ENCODE measurements at regions not wholly inside any gene's neighbourhood (a gene's known extent, or its start where the extent isn't known, plus 50 kb on each side); places are given as distances from the start of the nearest gene placed in this dataset.

DNA sequence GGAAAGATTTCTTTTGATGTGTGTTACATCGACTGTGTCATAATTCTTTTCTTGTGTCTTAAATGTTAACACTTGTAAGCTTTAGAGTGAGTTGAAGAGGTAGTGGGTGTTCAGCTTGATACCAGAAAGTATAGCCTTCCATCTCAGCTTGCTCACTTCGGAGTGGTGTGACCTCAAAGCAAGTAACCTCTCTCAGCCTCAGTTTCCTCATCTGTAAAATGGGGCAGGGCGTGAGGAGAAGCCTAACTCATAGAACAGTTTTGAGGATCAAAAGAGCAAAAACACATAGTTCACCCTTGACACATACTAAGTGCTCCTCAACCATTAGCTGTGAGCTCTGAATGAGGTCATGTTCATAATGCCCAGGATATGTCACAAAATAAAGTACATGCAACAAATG lies 434.8 kb upstream of the PROK2 start:
- no peak for DNase-seq

DNA sequence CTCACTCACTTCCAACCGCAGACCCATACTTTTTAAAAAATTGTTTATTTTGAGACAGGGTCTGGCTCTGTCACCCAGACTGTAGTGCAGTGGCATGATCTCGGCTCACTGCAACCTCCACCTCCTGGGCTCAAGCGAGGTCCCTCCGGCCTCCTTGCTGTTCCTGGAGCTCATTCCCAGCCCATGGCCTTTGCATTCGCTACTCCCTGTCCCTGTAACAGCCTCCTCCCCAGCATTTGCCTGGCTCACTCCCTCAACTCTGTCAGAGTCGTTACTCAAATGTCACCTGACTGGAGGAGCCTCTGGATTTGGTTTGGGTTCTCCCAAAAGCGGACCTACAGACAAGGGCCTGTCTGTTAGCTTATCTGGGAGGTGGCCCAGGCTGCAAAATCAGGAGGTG lies 432.6 kb upstream of the PROK2 start:
- DNase-seq: no peak

DNA sequence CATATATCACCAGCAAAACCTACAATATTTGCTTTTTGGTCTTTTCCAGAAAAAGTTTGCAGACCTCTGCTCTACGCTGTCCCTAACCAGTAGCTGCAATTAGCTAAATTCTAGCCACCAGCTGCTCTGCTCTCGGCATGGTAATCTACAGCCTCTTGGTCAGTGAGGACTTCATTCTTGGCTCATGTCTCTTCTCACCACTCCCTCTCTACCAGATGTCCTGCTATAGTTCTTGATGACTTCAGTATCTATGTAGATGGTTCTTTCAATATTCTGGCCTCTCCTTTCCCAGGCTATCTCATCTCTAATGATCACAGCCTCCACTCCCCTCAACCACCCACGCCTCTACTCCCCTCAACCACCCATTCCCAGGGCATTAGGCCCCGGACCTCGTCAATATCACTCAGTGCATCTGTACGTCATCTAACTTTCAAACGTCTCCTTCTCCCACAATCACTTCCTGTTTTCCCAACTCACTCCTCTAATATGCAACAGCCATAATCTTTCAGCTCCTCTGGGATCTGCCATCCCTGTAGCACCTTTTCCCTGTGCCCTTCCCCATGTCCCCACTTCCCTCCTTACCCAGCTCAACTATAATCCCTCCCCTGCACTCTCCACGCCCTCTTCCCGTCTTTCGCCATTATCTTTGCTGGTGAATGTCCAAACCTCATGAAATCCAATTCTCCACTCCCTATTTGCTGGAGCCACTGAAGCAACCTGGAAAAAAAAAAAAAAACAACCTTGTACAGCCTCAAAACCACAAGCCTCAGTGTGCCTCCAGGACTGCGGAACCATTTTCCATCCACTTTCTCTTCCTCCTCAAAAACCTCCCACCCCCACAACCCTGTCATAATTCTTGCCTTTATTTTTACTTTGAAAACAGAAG lies 429.4 kb upstream of the PROK2 start:
- DNase-seq: no peak

DNA sequence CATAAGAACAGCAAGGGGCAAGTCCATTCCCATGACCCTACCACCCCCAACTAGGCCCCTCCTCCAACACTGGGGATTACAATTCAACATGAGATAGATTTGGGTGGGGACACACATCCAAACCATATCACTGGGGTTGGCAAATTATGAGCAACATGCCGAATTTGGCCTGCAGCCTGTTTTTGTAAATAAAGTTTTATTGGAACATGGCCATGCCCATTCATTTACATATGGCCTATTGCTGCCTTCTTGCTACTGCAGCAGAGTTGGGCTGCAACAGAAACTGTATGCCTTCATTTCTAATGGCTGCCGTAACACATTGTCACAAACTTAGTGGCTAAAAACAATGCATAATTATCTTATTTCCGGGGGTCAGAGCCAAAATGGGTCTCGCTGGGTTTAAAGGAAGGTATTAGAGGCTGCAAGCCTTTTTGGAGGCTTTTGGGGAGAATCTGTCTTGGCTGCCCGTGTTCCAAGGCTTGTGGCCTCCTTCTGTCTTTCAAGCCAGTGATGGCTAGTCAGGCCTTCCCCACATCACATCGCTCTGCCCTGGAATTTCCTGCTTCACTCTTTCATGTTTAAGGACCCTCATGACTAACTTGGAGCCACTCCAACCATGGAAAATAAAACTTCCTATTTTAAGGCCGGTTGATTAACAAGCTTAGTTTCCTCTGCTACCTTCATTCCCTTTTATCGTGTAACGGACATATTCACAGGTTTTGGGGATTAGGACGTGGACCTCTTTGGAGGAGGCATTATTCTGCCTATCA lies 428.5 kb upstream of the PROK2 start:
- DNase-seq: no peak

DNA sequence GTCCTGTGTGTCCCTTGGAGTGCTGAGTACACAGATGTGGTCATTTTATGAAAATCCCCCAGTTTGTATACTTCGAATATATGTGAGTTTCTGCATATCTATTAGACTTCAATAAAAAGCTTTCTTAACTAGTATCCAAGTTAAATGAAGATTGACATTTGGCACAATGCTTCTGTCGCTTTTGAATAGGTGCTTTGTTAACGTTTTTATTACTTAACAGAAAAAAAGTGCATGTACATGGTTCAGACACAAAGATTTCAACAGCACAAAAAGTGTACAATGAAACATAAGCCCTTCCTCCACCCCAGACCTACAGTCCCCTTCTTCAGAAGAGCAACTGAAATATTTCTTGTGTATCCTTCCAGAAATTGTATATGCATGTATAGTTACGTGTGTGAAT lies 427.4 kb upstream of the PROK2 start:
- DNase-seq: no peak

DNA sequence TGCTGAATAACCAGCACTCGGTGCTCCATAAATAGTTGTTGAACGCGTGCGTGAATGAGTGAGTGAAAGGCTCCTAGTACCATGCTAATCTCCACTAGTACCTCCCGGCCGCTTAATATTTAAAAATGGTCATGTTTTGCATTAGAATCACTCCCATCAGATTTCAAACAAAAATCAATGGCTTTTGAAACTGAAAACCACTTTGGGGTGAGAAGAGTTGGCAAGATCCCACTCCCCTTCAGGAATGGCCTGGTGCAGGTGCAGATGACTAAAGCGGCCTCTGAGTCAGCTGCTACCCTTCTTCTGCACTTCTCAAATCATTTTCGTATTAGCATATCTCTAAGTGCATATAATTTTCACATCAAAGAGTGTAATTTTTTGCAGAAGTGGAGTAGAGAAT lies 425.3 kb upstream of the PROK2 start:
- no peak for DNase-seq

DNA sequence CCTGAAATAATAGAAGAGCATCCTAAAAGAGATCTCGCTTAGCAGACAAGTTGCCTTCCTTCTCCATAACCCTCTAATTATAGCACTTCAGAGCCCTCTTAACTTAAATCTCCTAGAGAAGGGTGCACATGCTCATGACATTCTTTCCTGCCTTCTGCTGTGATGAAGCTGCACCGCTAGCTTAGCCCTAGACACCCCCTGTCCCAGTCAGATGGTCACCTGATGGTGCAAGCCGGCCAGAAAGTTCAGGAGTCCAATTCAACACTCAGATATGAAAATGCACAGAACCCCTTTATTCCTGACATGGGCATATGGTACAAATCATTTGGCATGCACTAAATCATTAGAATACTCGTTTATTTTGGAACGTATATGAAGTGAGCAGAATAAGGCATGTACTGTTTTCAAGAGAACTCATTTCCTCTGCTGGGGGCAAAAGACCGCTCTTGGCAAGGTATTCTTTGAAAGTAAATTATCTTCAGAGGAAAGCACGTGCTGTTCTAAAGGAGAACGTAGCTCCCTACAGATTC lies 420.4 kb upstream of the PROK2 start:
- DNase-seq: no peak

DNA sequence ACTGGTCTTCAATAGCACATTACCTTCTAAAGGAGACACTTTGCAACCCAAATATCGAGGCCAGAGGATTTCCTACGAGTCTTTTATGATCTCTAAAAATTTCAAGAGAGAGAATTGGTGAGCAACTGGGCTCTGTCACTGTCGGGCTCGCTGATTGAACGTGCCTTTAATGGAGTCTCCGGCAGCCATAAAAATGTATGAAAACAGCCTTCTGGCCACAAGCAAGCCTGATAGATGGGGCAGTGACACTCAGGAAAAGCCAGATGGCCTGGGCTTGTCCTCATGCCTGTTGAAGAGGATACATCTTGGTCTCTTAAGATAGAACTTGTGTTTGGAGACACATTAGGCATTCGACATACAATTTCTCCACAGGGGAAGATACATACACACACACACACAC lies 419.5 kb upstream of the PROK2 start:
- no peak for DNase-seq

DNA sequence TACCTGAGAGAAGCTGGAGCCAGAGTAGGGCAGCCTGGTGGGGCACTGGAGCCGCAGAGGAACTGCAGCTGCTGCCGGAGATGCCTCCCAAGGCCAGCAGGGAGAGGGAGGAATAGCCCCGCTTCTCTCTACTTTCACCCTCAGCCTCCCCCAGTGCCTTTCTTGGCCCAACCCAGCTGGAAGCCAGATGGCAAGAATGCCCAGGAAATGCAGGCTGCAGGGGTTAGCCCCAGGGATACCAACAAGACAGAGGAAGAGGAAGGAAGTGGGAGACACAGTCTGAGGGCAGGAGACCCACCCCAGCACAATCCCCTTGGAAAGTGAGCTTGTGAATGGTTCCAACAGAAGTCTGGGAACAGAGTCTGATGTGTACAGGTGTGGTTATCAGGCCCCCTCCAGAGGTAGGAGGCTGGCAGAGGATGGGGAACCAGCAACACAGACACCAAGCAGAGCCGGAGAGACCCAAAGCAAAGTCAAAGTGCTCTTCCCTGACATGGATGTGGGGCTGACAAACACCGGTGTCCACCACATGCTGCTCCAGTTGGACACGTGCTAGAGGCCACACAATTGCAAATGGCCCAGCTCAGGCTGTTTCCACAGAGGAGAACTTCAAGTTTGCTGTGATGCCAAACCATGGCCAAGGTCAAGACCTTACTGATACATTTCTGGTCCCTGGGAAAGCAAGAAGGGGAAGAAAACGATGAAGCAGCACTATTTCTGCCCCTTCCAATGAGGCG lies 418.8 kb upstream of the PROK2 start:
- DNase-seq: no peak

DNA sequence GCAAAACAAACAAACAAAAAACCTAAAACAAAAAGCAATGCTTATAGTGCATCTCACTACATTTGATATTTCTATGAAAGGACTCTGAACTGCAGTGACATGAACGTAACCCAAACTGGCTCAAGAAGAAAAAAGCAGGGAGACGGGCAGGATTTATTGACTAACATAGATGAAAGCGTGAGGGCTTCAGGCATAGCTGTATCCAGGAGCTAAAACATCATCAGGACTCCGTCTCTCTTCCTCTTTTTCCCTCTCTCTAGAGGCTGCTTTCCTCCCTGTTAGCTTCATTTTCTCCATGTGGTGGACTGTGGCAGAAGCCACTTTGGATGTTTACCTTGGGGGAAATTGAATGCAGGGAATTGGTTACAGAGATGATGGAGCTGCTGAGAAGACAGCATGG lies 418.2 kb upstream of the PROK2 start:
- no peak for DNase-seq

DNA sequence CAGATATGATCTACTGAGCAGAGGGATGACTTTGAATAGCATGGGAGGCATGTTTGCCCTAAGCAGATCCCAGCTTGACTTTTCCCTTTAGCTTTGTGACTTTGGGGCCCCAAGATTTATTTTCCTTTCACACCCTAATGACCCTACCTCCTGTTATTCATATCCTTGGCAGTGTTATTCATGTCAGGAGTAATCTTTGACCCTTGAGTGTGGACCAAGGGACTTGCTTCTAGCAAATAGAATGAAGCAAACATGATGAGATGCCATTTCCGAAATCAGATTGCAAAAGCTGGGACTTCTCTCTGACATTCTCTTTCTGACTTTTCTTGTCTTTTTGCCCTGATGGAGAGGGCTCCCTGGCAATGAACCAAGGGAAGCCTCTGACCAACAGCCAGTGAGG lies 415.4 kb upstream of the PROK2 start:
- no peak for DNase-seq

DNA sequence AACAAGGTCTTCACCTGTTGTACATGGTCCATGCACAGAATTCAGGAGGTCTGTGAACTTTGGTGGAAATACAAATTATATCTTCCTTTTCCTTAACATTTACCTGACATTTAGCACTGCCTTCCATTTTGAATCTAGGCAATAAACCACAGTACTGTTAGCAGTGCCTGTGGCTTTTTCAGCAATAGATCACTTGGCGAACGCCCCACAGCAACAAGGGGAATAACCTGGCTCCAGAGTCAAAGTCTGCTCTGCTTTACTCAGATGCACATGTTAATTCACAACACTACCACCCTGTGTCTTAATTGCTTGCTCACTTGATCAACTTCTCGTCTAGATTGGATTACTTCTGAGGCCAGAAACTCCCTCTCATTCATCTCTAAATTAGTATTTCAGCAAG lies 414.6 kb upstream of the PROK2 start:
- no peak for DNase-seq

DNA sequence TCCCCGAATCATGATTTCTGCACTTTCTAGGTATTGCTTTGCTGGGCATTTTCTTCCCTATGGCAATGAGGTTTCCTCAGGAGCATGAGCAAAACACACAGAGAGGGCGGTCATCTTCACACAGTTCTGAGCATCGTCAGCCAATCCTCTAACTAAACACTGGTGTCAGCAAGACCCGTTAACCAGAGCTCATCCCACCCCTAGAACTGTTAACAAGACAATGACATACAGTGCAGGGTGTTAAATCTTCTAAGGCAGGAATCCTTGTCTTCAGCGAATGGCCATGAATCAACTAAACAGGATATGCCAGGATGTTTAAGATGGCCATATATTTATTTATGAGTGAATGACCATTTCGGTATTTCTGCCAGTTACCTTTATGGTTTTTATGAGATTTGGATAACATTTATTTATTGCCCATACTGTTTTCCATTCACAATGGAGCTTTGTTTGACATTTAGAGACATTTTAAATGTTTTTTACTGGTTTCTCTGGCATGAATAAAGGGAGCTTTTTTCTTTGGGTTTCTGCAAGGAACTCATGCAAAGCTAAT lies 411.5 kb upstream of the PROK2 start:
- DNase-seq: no peak

DNA sequence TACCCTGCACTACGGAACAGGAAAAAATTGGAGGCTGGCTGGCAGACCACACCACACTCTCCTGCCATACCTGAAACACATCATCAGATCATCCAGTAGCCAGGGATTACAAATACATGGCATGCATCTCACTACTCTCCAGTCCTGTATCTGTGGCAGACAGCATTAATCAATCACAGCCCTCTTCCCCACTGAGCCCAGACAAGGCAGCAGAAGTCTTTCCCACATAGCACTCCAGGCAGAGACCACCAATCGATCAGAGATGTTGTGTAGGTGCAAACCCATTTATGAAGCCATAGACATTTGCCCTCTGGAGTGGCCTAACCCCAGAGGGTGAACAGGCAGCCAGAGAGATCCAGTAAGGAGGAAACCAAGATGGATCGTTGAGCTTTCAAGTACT lies 410.9 kb upstream of the PROK2 start:
- DNase-seq: no peak

DNA sequence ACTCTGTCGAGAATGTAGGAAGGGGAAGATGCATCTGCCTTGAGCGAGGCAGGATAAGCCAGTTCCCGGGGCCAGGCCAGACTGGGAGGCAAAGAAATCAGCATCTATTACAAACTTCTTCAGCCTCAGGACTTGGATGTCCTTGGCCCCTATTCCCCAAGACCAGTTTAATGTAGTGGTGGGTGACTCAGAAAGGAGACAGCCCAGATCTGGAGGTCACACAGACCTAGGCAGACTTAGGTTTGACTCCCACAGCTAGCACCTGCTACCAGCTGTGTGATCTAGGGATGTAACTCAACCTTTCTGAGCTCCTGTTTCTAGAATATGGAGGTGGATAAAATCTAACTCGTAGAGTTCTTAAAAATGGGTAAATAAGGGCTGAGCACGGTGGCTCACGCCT lies 409.5 kb upstream of the PROK2 start:
- DNase-seq: no peak

DNA sequence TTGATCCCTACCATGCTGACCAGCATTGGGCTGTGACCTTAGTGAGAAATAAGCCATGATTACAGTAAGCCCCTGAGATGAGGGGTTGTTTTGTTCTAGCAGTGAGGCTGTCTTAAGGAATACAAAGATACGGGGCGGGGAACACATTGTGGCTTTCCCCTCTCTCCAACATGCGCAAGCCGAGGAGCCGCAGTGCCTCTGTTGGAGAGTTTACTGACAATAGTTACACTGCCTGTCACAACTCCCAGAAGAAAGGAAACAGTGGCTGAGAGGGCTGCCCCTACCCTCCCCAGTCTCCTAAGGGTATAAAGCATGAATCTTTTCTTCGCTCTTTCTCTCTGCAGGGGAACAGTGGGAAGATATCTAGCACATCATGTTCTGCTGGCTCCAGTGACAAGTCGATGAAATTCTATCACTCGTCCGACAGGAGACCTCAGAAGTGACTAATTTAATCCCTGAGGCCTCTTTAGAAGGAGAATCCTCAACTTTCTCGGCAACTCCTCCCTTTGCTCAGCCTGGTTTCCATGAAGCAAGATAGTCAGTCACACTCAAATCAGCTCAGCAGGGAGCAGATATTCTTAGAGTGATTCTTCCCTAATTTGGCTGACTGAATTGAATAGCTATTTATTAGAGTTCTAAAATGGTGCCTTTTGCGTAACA lies 409.0 kb upstream of the PROK2 start:
- DNase-seq: no peak

DNA sequence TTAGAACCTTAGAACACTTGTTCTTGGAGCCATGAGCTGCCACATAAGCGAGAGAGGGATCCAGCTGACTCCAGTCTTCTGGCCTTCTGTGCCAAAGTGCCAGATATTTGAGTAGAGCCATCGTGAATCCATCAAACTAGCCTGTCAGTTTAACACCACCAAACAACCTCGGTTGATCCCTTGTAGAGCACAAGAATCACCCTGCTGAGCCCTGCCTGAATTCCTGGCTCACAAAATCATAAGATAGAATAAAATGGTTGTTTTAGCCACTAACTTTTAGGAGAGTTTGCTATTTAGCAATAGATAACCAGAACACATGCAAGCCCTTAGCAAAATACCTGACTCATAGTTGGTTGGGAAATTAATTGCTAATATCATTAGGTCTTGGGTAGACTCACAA lies 407.6 kb upstream of the PROK2 start:
- no peak for DNase-seq

DNA sequence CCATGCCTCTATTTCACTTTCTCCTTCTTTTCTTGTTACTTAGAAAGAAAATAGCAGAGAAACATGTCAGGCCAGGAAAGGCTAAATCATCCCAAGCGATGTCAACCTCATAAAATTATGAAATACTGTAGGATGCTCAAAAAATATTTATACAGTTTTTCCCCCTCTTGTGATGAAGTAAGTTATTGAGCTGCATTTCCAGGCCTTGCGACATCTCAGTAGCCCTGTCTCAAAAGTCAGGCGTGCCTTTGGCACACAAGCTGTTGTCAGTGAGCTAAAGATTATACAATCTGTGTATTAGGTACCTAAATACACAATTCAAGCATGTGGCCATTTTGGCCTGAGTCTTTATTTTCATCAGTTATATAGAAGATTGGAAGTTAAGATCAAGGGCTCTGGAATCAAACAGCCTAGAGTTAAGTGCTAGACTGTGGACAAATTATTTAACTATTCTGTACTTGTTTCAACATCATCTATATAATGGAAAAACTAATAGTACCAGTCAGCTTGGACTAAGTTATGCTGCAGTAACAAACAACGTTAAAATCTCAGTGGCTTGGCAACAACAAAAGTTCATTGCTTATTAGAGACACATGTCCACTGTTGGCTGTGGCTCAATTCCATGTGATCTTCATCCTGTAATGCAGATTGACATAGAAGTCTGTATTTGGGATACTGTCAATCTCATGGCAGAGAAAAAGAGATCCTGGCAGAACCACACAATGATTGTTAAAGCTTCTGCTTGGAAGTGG lies 406.4 kb upstream of the PROK2 start:
- DNase-seq: no peak

DNA sequence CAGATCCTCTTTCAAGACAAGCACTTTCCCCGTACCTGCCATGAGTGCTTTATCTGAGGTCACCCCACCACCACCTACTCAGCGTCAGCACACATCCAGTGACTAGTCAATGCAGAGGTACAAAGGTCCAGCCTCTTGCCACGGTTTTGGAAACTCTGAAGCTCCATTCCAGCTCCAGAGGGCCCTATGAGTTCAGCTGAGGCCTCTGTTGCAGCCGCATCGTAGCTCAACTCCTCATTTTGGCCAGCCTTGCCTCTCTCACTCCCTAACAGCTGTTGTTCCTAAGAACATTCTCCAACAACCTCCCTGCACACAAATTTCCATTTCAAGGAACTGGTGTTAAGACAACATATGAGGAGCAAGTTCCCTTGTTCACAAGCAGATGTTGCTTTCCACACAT lies 405.1 kb upstream of the PROK2 start:
- no peak for DNase-seq

DNA sequence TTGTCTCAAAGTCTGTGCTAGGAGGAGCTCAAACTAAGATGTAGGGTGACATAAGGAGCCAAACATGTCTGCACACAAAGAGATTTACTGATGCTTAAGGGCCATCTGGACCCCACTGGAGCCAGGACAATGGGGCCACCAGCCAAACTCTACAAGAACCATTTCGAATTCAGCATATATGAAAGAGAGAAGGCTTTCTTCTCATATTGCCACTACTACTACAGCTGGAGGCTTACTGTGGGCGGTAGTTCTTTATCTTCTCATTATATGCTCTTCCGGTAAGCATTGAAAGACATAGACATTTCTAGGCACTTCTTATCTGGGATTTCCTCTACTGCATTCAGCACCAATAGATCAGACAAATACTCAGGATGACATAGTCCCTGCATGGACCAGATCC lies 404.4 kb upstream of the PROK2 start:
- peak; percentile 19 for DNase-seq

DNA sequence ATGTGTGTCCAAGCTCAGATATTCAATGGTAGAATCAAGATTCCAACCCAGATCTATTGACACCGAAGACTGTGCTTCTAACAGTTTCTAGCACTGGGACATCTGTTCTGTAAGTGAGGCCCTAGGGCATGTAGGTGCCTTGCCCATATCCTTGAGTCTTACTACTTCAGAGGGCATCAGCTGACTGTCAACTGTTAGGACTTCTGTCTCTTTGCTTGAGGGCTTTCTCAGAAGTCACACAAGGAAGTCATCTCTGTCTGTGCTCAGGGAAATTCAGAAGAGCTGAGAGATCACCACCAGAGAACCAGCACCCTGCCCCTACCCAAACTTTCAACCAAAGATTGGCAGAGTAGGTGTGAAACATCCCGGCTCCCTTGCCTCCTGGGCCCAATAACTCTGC lies 403.6 kb upstream of the PROK2 start:
- DNase-seq: no peak

DNA sequence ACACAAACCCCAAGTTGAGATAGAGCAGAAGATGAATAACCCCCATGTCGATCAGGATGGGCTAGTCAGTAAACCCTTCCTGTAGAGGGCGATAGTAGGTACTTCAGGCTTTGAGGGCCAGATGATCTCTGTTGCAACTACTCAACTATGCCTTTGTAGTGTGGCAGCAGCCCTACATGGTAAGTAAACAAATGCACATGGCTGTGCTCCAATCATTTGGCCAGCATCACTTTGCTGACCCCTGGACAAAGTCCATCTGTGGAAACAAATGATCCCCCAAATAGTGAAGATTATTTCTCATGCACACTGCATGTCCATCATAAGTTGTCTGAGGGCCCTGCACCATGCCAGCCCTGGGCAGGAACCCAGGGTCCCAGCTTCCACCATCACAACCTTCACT lies 402.2 kb upstream of the PROK2 start:
- no peak for DNase-seq
